ENCODE measurements at regions not wholly inside any gene's neighbourhood (a gene's known extent, or its start where the extent isn't known, plus 50 kb on each side); places are given as distances from the start of the nearest gene placed in this dataset.
A peak's percentile ranks its signal among the peaks of the same experiment; 100 is the strongest.

- Histone ChIP-seq H3K9me3 (ENCODE audit: insufficient read depth, low read depth, low read length) (no peaks in the 10 kb centered on the region), H3K9ac (ENCODE audit: low read length) (no peak overlapping the region), H4K20me1 (ENCODE audit: insufficient read depth, low read length) (no peaks in the 10 kb centered on the region), H3K4me2 (ENCODE audit: low read length) (no peak overlapping the region), H2AFZ (ENCODE audit: low read depth, low read length) (no peak overlapping the region), H3K4me3 (ENCODE audit: insufficient read depth, low read depth, low read length) (no peak overlapping the region), H3K27ac (ENCODE audit: low read depth, low read length) (no peak overlapping the region), H3K79me2 (ENCODE audit: insufficient read depth, low read length) (no peaks in the 10 kb centered on the region), H3K27me3 (ENCODE audit: insufficient read depth, low read length) (no peaks in the 10 kb centered on the region), H3K36me3 (ENCODE audit: insufficient read depth, low read length) (no peaks in the 10 kb centered on the region), H3K4me1 (ENCODE audit: insufficient read depth, low read length) (no peaks in the 10 kb centered on the region)
- TF ChIP-seq EZH2 (IDR thresholded peaks at IDR 0.05; ENCODE audit: insufficient read depth, low read length) (no peak), CTCF (IDR thresholded peaks at IDR 0.05; ENCODE audit: insufficient read depth, low read depth, low read length) (peak; percentile 66)
- no peaks in the 10 kb centered on the region for H3K36me3 Mint-ChIP-seq (ENCODE audit: low read depth, unreplicated experiment)
- H3K4me3 Mint-ChIP-seq (ENCODE audit: unreplicated experiment), result no peak overlapping the region
- no peak overlapping the region for H3K27ac Mint-ChIP-seq (ENCODE audit: unreplicated experiment)
- no peak for FAIRE-seq
- peaks cover 9% of the 10 kb centered on the region for H3K4me1 Mint-ChIP-seq (ENCODE audit: low read depth, unreplicated experiment)
- H3K9me3 Mint-ChIP-seq (ENCODE audit: unreplicated experiment), result no peaks in the 10 kb centered on the region
- H3K27me3 Mint-ChIP-seq (ENCODE audit: low read depth, unreplicated experiment), result peaks cover 12% of the 10 kb centered on the region
- DNase-seq (ENCODE audit: low read depth), result peak; percentile 52
These were observed 179.2 kb upstream of the ZBED5 start for GRCh38 chr11:11036848-11037732.

DNA sequence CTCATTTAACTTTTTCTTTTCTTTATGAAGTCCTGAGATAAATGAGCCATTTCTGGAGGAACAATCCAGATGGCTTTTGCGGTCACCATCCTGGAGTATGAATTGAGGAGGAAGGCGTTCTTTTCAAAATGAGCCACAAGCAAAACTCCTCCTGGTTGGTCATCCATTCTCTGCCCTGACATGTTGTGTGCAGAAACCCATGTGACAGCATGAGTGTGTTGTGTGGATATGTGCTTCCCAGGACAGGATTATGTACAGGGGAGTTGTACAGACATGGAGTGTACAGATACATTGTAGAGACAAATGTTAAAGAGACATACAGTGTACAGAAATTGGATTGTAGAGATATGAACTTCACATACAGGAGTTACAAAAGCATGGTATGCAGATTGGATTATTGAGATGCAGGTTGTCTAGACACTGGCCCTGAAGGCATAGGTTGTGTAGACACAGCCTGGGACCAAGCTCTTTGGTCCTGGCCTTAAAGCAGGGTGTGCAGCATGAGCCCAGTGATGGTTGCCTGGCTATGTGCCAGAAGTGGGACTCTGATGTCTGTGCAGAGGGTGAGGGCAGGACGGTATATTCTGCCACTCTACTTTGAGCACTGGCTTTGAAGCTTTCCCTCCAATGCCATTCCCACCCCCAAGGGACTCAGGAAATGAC is 178.5 kb upstream of the ZBED5 start:
- Histone ChIP-seq H3K36me3 (ENCODE audit: insufficient read depth, low read length) (no peaks in the 10 kb centered on the region), H3K79me2 (ENCODE audit: insufficient read depth, low read length) (no peaks in the 10 kb centered on the region), H2AFZ (ENCODE audit: low read depth, low read length) (no peak overlapping the region), H3K4me2 (ENCODE audit: low read length) (no peak overlapping the region), H3K4me3 (ENCODE audit: insufficient read depth, low read depth, low read length) (no peak overlapping the region), H3K27ac (ENCODE audit: low read depth, low read length) (no peak overlapping the region), H3K9ac (ENCODE audit: low read length) (no peak overlapping the region), H3K4me1 (ENCODE audit: insufficient read depth, low read length) (no peaks in the 10 kb centered on the region), H4K20me1 (ENCODE audit: insufficient read depth, low read length) (no peaks in the 10 kb centered on the region), H3K27me3 (ENCODE audit: insufficient read depth, low read length) (no peaks in the 10 kb centered on the region), H3K9me3 (ENCODE audit: insufficient read depth, low read depth, low read length) (no peaks in the 10 kb centered on the region)
- H3K27ac Mint-ChIP-seq (ENCODE audit: unreplicated experiment), result no peak overlapping the region
- H3K27me3 Mint-ChIP-seq (ENCODE audit: low read depth, unreplicated experiment), result peaks cover 12% of the 10 kb centered on the region
- no peaks in the 10 kb centered on the region for H3K36me3 Mint-ChIP-seq (ENCODE audit: low read depth, unreplicated experiment)
- no peaks in the 10 kb centered on the region for H3K9me3 Mint-ChIP-seq (ENCODE audit: unreplicated experiment)
- DNase-seq (ENCODE audit: low read depth) (no peak), FAIRE-seq (no peak)
- H3K4me1 Mint-ChIP-seq (ENCODE audit: low read depth, unreplicated experiment), result peaks cover 9% of the 10 kb centered on the region
- TF ChIP-seq CTCF (IDR thresholded peaks at IDR 0.05; ENCODE audit: insufficient read depth, low read depth, low read length) (no peak), EZH2 (IDR thresholded peaks at IDR 0.05; ENCODE audit: insufficient read depth, low read length) (no peak)
- no peak overlapping the region for H3K4me3 Mint-ChIP-seq (ENCODE audit: unreplicated experiment)
